Neural cell (in vitro differentiated cells): ENCODE measurements at regions not wholly inside any gene's neighbourhood (a gene's known extent, or its start where the extent isn't known, plus 50 kb on each side); places are given as distances from the start of the nearest gene placed in this dataset.

Experiments
- EP300 ChIP-seq: fragments of 450-650 bp; conservative IDR thresholded peaks from 2 replicates; pipeline ENCODE4 v1.6.1; 2014; ENCODE audit warnings: antibody characterized with exemption, mild to moderate bottlenecking, moderate library complexity; ENCODE audit not compliant: poor library complexity, severe bottlenecking
- EZH2 ChIP-seq: fragments of 200-600, 300-800 bp; shearing (Covaris generic), sonication (generic); IDR thresholded peaks from 2 replicates; pipeline ENCODE4 v1.6.1; 2014; ENCODE audit warnings: antibody characterized with exemption, low read length, borderline replicate concordance, mild to moderate bottlenecking; ENCODE audit not compliant: insufficient read depth, poor library complexity, severe bottlenecking
- MXI1 ChIP-seq: fragments of 450-650 bp; conservative IDR thresholded peaks from 2 replicates; pipeline ENCODE4 v1.6.1; 2014; ENCODE audit warnings: antibody characterized with exemption, mild to moderate bottlenecking; ENCODE audit not compliant: poor library complexity, severe bottlenecking
- POLR2AphosphoS5 ChIP-seq: IDR thresholded peaks from 2 replicates; pipeline ENCODE4 v1.6.1; 2012
- SMC3 ChIP-seq: fragments of 450-650 bp; conservative IDR thresholded peaks from 2 replicates; pipeline ENCODE4 v1.6.1; 2014; ENCODE audit warnings: antibody characterized with exemption, mild to moderate bottlenecking, moderate library complexity; ENCODE audit not compliant: poor library complexity
- TAF1 ChIP-seq: IDR thresholded peaks from 2 replicates; pipeline ENCODE4 v1.6.1; 2012; ENCODE audit warnings: low read depth
- TF ChIP-seq, protein P1 (sequence below): IDR thresholded peaks from 2 replicates; pipeline ENCODE4 v1.6.1; 2012; ENCODE audit warnings: borderline replicate concordance
- TF ChIP-seq, protein P2 (sequence below): fragments of 450-650 bp; IDR thresholded peaks from 2 replicates; pipeline ENCODE4 v1.5.1; 2014; ENCODE audit warnings: antibody characterized with exemption, mild to moderate bottlenecking, moderate library complexity; ENCODE audit not compliant: poor library complexity, severe bottlenecking

DNA sequence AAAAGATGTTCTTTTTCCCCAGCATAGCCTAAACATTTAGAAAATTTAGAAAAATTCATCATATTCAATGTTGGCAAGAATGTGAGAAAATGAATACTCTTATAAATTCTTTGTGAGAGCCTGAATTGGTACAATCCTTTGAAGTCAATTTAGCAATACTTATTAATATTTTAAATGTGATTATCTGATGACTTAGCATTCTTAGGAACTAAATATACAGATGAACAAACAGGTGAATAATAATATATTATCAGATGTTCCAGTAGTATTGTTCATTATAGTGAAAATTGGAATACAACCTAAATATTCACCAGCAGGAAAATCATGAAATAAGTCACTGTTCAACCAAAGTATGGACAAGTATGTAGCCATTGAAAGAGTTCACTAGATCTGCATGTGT is 55.5 kb upstream of the MEIS1 start:
- no peak for TF ChIP-seq POLR2AphosphoS5
- TF ChIP-seq EZH2, result no peak
- TF ChIP-seq SMC3, result no peak
- TF ChIP-seq, protein P1, sequence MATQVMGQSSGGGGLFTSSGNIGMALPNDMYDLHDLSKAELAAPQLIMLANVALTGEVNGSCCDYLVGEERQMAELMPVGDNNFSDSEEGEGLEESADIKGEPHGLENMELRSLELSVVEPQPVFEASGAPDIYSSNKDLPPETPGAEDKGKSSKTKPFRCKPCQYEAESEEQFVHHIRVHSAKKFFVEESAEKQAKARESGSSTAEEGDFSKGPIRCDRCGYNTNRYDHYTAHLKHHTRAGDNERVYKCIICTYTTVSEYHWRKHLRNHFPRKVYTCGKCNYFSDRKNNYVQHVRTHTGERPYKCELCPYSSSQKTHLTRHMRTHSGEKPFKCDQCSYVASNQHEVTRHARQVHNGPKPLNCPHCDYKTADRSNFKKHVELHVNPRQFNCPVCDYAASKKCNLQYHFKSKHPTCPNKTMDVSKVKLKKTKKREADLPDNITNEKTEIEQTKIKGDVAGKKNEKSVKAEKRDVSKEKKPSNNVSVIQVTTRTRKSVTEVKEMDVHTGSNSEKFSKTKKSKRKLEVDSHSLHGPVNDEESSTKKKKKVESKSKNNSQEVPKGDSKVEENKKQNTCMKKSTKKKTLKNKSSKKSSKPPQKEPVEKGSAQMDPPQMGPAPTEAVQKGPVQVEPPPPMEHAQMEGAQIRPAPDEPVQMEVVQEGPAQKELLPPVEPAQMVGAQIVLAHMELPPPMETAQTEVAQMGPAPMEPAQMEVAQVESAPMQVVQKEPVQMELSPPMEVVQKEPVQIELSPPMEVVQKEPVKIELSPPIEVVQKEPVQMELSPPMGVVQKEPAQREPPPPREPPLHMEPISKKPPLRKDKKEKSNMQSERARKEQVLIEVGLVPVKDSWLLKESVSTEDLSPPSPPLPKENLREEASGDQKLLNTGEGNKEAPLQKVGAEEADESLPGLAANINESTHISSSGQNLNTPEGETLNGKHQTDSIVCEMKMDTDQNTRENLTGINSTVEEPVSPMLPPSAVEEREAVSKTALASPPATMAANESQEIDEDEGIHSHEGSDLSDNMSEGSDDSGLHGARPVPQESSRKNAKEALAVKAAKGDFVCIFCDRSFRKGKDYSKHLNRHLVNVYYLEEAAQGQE, result no peak
- TF ChIP-seq, protein P2, sequence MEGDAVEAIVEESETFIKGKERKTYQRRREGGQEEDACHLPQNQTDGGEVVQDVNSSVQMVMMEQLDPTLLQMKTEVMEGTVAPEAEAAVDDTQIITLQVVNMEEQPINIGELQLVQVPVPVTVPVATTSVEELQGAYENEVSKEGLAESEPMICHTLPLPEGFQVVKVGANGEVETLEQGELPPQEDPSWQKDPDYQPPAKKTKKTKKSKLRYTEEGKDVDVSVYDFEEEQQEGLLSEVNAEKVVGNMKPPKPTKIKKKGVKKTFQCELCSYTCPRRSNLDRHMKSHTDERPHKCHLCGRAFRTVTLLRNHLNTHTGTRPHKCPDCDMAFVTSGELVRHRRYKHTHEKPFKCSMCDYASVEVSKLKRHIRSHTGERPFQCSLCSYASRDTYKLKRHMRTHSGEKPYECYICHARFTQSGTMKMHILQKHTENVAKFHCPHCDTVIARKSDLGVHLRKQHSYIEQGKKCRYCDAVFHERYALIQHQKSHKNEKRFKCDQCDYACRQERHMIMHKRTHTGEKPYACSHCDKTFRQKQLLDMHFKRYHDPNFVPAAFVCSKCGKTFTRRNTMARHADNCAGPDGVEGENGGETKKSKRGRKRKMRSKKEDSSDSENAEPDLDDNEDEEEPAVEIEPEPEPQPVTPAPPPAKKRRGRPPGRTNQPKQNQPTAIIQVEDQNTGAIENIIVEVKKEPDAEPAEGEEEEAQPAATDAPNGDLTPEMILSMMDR, result no peak
- no peak for TF ChIP-seq EP300
- no peak for TF ChIP-seq MXI1
- no peak for TF ChIP-seq TAF1
